ENCODE measurements at regions not wholly inside any gene's neighbourhood (a gene's known extent, or its start where the extent isn't known, plus 50 kb on each side); places are given as distances from the start of the nearest gene placed in this dataset.

DNA sequence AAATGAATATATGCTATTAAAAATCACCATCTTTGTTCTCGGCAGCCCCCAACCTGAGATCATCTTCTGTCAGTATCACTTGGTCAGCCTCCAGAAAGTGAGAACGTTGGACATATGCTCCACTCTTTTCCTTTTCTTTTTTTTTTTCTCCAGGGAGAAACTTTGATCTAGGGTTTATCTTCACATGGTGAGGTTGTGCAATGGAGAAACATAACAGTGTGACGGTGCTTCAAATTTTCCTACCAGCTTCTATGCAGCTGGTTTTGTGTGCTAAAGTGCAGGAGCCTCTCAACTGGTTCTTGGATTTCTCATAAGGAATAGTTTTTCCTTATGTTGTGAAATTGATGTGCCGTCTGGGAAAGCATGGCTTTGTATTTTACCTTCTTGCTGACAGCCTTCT is 1202.9 kb downstream of the NCAM2 start:
- H3K79me2 ChIP-seq (ENCODE audit: insufficient read depth, low read length) = peaks cover 24% of the 10 kb centered on the region
- no peaks in the 10 kb centered on the region for H3K9me2 ChIP-seq (replicated peaks; ENCODE audit: insufficient read depth, low read length)
- H2AFZ ChIP-seq (ENCODE audit: low read depth, low read length, severe bottlenecking) = peak overlapping the region; percentile 67
- H3K27me3 ChIP-seq (ENCODE audit: low read length) = no peaks in the 10 kb centered on the region
- H3K4me3 ChIP-seq (ENCODE audit: insufficient read depth, low read length, poor library complexity, severe bottlenecking) = peak overlapping the region; percentile 52
- TF ChIP-seq EZH2phosphoT487 (conservative IDR thresholded peaks at IDR 0.05; ENCODE audit: low read length) = no peak
- TF ChIP-seq, protein P1, sequence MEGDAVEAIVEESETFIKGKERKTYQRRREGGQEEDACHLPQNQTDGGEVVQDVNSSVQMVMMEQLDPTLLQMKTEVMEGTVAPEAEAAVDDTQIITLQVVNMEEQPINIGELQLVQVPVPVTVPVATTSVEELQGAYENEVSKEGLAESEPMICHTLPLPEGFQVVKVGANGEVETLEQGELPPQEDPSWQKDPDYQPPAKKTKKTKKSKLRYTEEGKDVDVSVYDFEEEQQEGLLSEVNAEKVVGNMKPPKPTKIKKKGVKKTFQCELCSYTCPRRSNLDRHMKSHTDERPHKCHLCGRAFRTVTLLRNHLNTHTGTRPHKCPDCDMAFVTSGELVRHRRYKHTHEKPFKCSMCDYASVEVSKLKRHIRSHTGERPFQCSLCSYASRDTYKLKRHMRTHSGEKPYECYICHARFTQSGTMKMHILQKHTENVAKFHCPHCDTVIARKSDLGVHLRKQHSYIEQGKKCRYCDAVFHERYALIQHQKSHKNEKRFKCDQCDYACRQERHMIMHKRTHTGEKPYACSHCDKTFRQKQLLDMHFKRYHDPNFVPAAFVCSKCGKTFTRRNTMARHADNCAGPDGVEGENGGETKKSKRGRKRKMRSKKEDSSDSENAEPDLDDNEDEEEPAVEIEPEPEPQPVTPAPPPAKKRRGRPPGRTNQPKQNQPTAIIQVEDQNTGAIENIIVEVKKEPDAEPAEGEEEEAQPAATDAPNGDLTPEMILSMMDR (IDR thresholded peaks at IDR 0.05; ENCODE audit: insufficient read depth, low read length, poor library complexity, severe bottlenecking) = no peak
- H3F3A ChIP-seq (ENCODE audit: insufficient read depth) = peaks cover 33% of the 10 kb centered on the region
- peak overlapping the region; percentile 99 for H3K4me2 ChIP-seq (ENCODE audit: low read depth, low read length, poor library complexity, severe bottlenecking)
- peaks cover 10% of the 10 kb centered on the region; the same call in 1 of the 2 replicates for H3K36me3 ChIP-seq (ENCODE audit: low read length)
- H3K9ac ChIP-seq (ENCODE audit: low read length) = peak overlapping the region; percentile 57
- H4K20me1 ChIP-seq (ENCODE audit: low read depth, low read length) = no peaks in the 10 kb centered on the region
- peak overlapping the region; percentile 93 for H3K27ac ChIP-seq (ENCODE audit: low read depth, low read length)
- H3K9me3 ChIP-seq (ENCODE audit: insufficient read depth, low read length) = no peaks in the 10 kb centered on the region

DNA sequence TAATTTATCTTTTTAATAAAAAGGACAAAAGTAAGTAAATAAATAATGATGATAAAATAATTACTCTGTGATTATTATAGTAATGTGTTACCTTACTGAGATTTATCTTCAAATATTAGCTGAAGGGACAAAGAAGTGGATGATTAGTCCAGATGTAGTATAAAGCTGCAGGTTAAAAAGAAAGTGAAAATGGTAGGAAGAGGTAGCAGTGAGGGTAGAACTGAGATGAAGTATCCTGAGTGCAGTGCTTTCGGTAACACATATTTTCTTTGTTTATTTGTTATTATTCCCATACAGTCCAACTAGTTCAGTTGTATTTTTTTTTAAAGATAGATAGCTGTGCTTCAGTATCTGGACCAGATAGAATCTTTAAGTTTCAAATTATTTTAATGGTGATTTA is 1203.5 kb downstream of the NCAM2 start:
- H2AFZ ChIP-seq (ENCODE audit: low read depth, low read length, severe bottlenecking) = no peak overlapping the region

DNA sequence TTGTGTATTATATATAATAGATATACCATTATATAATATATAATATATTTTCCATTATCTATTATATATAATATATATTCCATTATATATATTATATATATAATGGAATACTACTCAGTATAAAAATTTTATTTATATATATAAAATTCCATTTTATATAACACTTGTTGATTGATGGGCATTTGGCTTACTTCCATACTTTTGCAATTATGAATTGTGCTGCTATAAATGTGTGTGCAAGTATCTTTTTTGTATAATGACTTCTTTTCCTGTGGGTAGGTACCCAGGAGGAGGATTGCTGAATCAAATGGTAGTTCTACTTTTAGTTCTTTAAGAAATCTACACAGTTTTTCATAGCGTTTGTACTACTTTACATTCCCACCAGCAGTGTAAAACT is 1211.1 kb downstream of the NCAM2 start:
- Histone ChIP-seq H4K20me1 (ENCODE audit: low read depth, low read length) (no peaks in the 10 kb centered on the region), H3K27me3 (ENCODE audit: low read length) (no peaks in the 10 kb centered on the region), H3K36me3 (ENCODE audit: low read length) (no peaks in the 10 kb centered on the region), H3K9ac (ENCODE audit: low read length) (no peak overlapping the region), H3K9me3 (ENCODE audit: insufficient read depth, low read length) (0 out of 2 replicates have a peak, but pooled peaks cover 3% of the 10 kb centered on the region), H3F3A (ENCODE audit: insufficient read depth) (no peaks in the 10 kb centered on the region), H3K4me3 (ENCODE audit: insufficient read depth, low read length, poor library complexity, severe bottlenecking) (no peak overlapping the region), H2AFZ (ENCODE audit: low read depth, low read length, severe bottlenecking) (no peak overlapping the region), H3K4me2 (ENCODE audit: low read depth, low read length, poor library complexity, severe bottlenecking) (no peak overlapping the region), H3K9me2 (replicated peaks; ENCODE audit: insufficient read depth, low read length) (no peaks in the 10 kb centered on the region), H3K27ac (ENCODE audit: low read depth, low read length) (no peak overlapping the region), H3K79me2 (ENCODE audit: insufficient read depth, low read length) (peaks cover 13% of the 10 kb centered on the region)
- TF ChIP-seq, protein P1 (IDR thresholded peaks at IDR 0.05; ENCODE audit: insufficient read depth, low read length, poor library complexity, severe bottlenecking) = no peak
- no peak for TF ChIP-seq EZH2phosphoT487 (conservative IDR thresholded peaks at IDR 0.05; ENCODE audit: low read length)

More for the DNA sequence above, 1203.5 kb downstream of the NCAM2 start:
- Histone ChIP-seq H4K20me1 (ENCODE audit: low read depth, low read length) (no peaks in the 10 kb centered on the region), H3F3A (ENCODE audit: insufficient read depth) (peaks cover 33% of the 10 kb centered on the region), H3K27ac (ENCODE audit: low read depth, low read length) (peak overlapping the region; percentile 93), H3K9ac (ENCODE audit: low read length) (peak overlapping the region; percentile 57), H3K27me3 (ENCODE audit: low read length) (no peaks in the 10 kb centered on the region), H3K4me2 (ENCODE audit: low read depth, low read length, poor library complexity, severe bottlenecking) (peak overlapping the region; percentile 99), H3K9me2 (replicated peaks; ENCODE audit: insufficient read depth, low read length) (no peaks in the 10 kb centered on the region), H3K9me3 (ENCODE audit: insufficient read depth, low read length) (no peaks in the 10 kb centered on the region), H3K4me3 (ENCODE audit: insufficient read depth, low read length, poor library complexity, severe bottlenecking) (peak overlapping the region; percentile 52), H3K36me3 (ENCODE audit: low read length) (peaks cover 4% of the 10 kb centered on the region; the same call in 1 of the 2 replicates), H3K79me2 (ENCODE audit: insufficient read depth, low read length) (peaks cover 24% of the 10 kb centered on the region)
- no peak for TF ChIP-seq EZH2phosphoT487 (conservative IDR thresholded peaks at IDR 0.05; ENCODE audit: low read length)
- TF ChIP-seq, protein P1 (IDR thresholded peaks at IDR 0.05; ENCODE audit: insufficient read depth, low read length, poor library complexity, severe bottlenecking) = no peak
